K562 (cell line): ENCODE measurements at regions not wholly inside any gene's neighbourhood (a gene's known extent, or its start where the extent isn't known, plus 50 kb on each side); places are given as distances from the start of the nearest gene placed in this dataset.
A peak's percentile ranks its signal among the peaks of the same experiment; 100 is the strongest.

Experiments used
- ATAC-seq: fragments of 200-7000 bp; cut with Tn5 transposase; 3 replicates; pipeline ENCODE4 v1.9.1; 2020; ENCODE audit warnings: moderate library complexity
- BruUV-seq: library from RNA; stranded (reverse); fragments of 400-500 nt; replicated peaks from 2 replicates; lab custom pipeline; 2021; lab: Mats Ljungman, UMichigan
- CTCF ChIA-PET: fragments of 300-600 bp; formaldehyde crosslinking; extraction: SDS; loops from one replicate; lab custom pipeline; 2021; ENCODE audit warnings: low intra/inter-chr PET ratio; lab: Yijun Ruan, JAX
- POLR2A ChIA-PET: fragments of 300-600, 350-650 bp; sonication (Branson Sonifier 250); formaldehyde crosslinking; extraction: SDS; loops from one replicate; lab custom pipeline; 2021; ENCODE audit warnings: antibody characterized with exemption, inconsistent platforms; lab: Yijun Ruan, JAX
- DNase-seq, 4 experiments: peaks; one replicate each; pipeline versions ENCODE4 v3.0.0 to v3.0.0-alpha.2; 2011 to 2018; ENCODE audit warnings: low spot score in 3 of 4, mixed read lengths in 3 of 4; ENCODE audit errors: extremely low read depth in 1 of 4
- FAIRE-seq: peaks from 2 replicates; lab custom pipeline; 2011; peaks lifted over from hg19 to GRCh38; lab: Jason Lieb, UNC
- H2AFZ ChIP-seq: 2 replicates; pipeline ENCODE4 v1.6.0; 2011; ENCODE audit warnings: low read depth, low read length, control low read depth, inconsistent platforms
- H3K27ac ChIP-seq: fragments of 200-600 bp; 3 replicates; pipeline ENCODE4 v1.8.0; 2011; ENCODE audit warnings: low read depth, mild to moderate bottlenecking, control low read depth, inconsistent platforms, low read length, moderate library complexity, mixed read lengths; ENCODE audit errors: extremely low read depth
- H3K27me3 ChIP-seq, 2 experiments: fragments of 300-600 bp in 1 of 2; 2 replicates in 1 of 2; 3 replicates in 1 of 2; pipeline versions ENCODE4 v1.6.0 to v1.8.0; 2011; ENCODE audit warnings: inconsistent platforms in 2 of 2, low read length in 2 of 2, mild to moderate bottlenecking in 1 of 2, mixed read lengths in 1 of 2, moderate library complexity in 1 of 2; ENCODE audit not compliant: control insufficient read depth in 2 of 2, insufficient read depth in 2 of 2
- H3K36me3 ChIP-seq: fragments of 300-600 bp; 3 replicates; pipeline ENCODE4 v1.8.0; 2011; ENCODE audit warnings: mild to moderate bottlenecking, low read length, inconsistent platforms; ENCODE audit not compliant: control insufficient read depth, insufficient read depth
- H3K4me1 ChIP-seq, 2 experiments: fragments of 200-600 bp in 1 of 2; replicated peaks in 1 of 2; 2 replicates in 1 of 2; 3 replicates in 1 of 2; pipeline versions ENCODE4 v1.5.1 to v1.8.0; 2011; ENCODE audit warnings: inconsistent platforms in 2 of 2, low read length in 2 of 2, mild to moderate bottlenecking in 1 of 2, mixed read lengths in 1 of 2, moderate library complexity in 1 of 2; ENCODE audit not compliant: control insufficient read depth in 2 of 2, insufficient read depth in 2 of 2
- H3K4me2 ChIP-seq: 2 replicates; pipeline ENCODE4 v1.6.1; 2011; ENCODE audit warnings: low read length, control low read depth, inconsistent platforms, mixed read lengths; ENCODE audit not compliant: insufficient read depth
- H3K4me3 ChIP-seq: fragments of 200-600 bp; sonication (generic), shearing (Covaris generic); 2 replicates; pipeline ENCODE4 v1.5.1; 2016; ENCODE audit warnings: control low read depth, inconsistent platforms
- H3K79me2 ChIP-seq: fragments of 200-600 bp; 3 replicates; pipeline ENCODE4 v1.8.0; 2011; ENCODE audit warnings: low read length, inconsistent platforms; ENCODE audit not compliant: control insufficient read depth, insufficient read depth
- H3K9ac ChIP-seq, 2 experiments: 2 replicates each; pipeline versions ENCODE4 v1.6.0 to v1.6.1; 2011; ENCODE audit warnings: low read depth in 2 of 2, low read length in 2 of 2, control low read depth in 1 of 2, inconsistent platforms in 1 of 2, mild to moderate bottlenecking in 1 of 2, mixed read lengths in 1 of 2; ENCODE audit not compliant: insufficient read depth in 1 of 2
- H3K9me1 ChIP-seq: one replicate; pipeline ENCODE4 v1.6.0; 2011; ENCODE audit warnings: inconsistent platforms, mild to moderate bottlenecking, low read length, moderate library complexity; ENCODE audit not compliant: control insufficient read depth, insufficient read depth
- H3K9me3 ChIP-seq: replicated peaks from 2 replicates; pipeline ENCODE4 v1.5.1; 2011; ENCODE audit warnings: low read depth, low read length, inconsistent platforms; ENCODE audit not compliant: control insufficient read depth, insufficient read depth
- H4K20me1 ChIP-seq: replicated peaks from 2 replicates; pipeline ENCODE4 v1.6.1; 2011; ENCODE audit warnings: low read length, inconsistent platforms, mixed read lengths; ENCODE audit not compliant: control insufficient read depth, insufficient read depth
- CTCFL ChIP-seq: IDR thresholded peaks from 2 replicates; pipeline ENCODE4 v1.6.1; 2011; ENCODE audit warnings: borderline replicate concordance, low read depth, mild to moderate bottlenecking, moderate library complexity, low read length; ENCODE audit not compliant: insufficient read depth, poor library complexity, severe bottlenecking
- ETS2 ChIP-seq: IDR thresholded peaks from 2 replicates; pipeline ENCODE4 v1.6.1; 2016; ENCODE audit warnings: borderline replicate concordance, missing genetic modification characterization, mild to moderate bottlenecking, moderate library complexity, missing compliant biosample characterization; ENCODE audit not compliant: poor library complexity, severe bottlenecking
- GTF2B ChIP-seq: IDR thresholded peaks from 2 replicates; pipeline ENCODE4 v1.6.1; 2011; ENCODE audit not compliant: insufficient read length; ENCODE audit errors: extremely low read depth
- POLR2B ChIP-seq: fragments of 450-650 bp; IDR thresholded peaks from 2 replicates; pipeline ENCODE4 v1.6.1; 2018; ENCODE audit warnings: low read depth; ENCODE audit not compliant: partially characterized antibody
- RAD51 ChIP-seq: fragments of 450-650 bp; IDR thresholded peaks from 2 replicates; pipeline ENCODE4 v1.7.1; 2016; ENCODE audit warnings: low read depth, mild to moderate bottlenecking, borderline replicate concordance
- SMAD3 ChIP-seq: fragments of 450-650 bp; formaldehyde crosslinking; conservative IDR thresholded peaks from 2 replicates; pipeline ENCODE4 v1.4.0; 2020; ENCODE audit warnings: mild to moderate bottlenecking
- SRSF1 ChIP-seq: fragments of 200-400 bp; formaldehyde crosslinking; IDR thresholded peaks from 2 replicates; pipeline ENCODE4 v1.6.1; 2017; ENCODE audit warnings: mild to moderate bottlenecking, low read depth, low read length, moderate library complexity
- TCF7L2 ChIP-seq: fragments of 150-350 bp; IDR thresholded peaks from 2 replicates; pipeline ENCODE4 v1.6.1; 2016; ENCODE audit warnings: low read depth, mild to moderate bottlenecking, low read length, moderate library complexity
- THRB ChIP-seq: fragments of 450-650 bp; formaldehyde crosslinking; conservative IDR thresholded peaks from 2 replicates; pipeline ENCODE4 v1.4.0; 2022; ENCODE audit warnings: mild to moderate bottlenecking, missing genetic modification characterization
- ZC3H8 ChIP-seq: fragments of 450-650 bp; IDR thresholded peaks from 2 replicates; pipeline ENCODE4 v1.6.1; 2017
- ZKSCAN1 ChIP-seq: fragments of 150-350 bp; IDR thresholded peaks from 2 replicates; pipeline ENCODE4 v1.6.1; 2016; ENCODE audit warnings: low read depth, low read length
- ZNF121 ChIP-seq: sonication (generic); formaldehyde crosslinking; conservative IDR thresholded peaks from 2 replicates; pipeline ENCODE4 v1.8.0; 2022; ENCODE audit warnings: missing genetic modification reagents
- ZNF263 ChIP-seq: sonication (generic); formaldehyde crosslinking; IDR thresholded peaks from 2 replicates; pipeline ENCODE4 v1.8.0; 2022; ENCODE audit warnings: mild to moderate bottlenecking, missing genetic modification reagents, borderline replicate concordance
- ZZZ3 ChIP-seq: fragments of 450-650 bp; IDR thresholded peaks from 2 replicates; pipeline ENCODE4 v1.6.1; 2016; ENCODE audit warnings: antibody characterized with exemption, mild to moderate bottlenecking, moderate library complexity
- WGBS: fragments of 100-300 bp; shearing (Covaris generic); methylation state at CpG from one replicate; pipeline ENCODE4 v1.1.6; 2016; ENCODE audit warnings: low coverage, mixed read lengths; ENCODE audit not compliant: insufficient coverage; ENCODE audit errors: missing lambda C conversion rate; 5-methylcytosine and 5-hydroxymethylcytosine counted together
- in situ Hi-C: fragments of 300-500 bp; cut with MboI; formaldehyde crosslinking; loops from 4 replicates; pipeline ENCODE4 v1.15.0; 2018; ENCODE audit warnings: inconsistent platforms, mixed read lengths
- intact Hi-C: fragments of 100-400 bp; cut with micrococcal nuclease; formaldehyde crosslinking; loops from 2 replicates; pipeline ENCODE4 v1.14.2; 2022

GRCh38 chr2:126579868-126580267 lies 76.1 kb upstream of the GYPC start (continued):
- no peak for TF ChIP-seq THRB (CRISPR knock-in tag)
- no peak for TF ChIP-seq ZC3H8
- no peak for TF ChIP-seq ZKSCAN1
- TF ChIP-seq SRSF1 = no peak
- TF ChIP-seq ZNF263 = no peak
- TF ChIP-seq ZNF121 (CRISPR knock-in tag) = no peak
- peak; percentile 37; the same call in 1 of the 2 replicates for TF ChIP-seq RAD51

- peaks cover 5 to 15% of the 10 kb centered on the region in 2 experiments; a peak in 4 of 5 replicates for H3K27me3 ChIP-seq
- H3K4me2 ChIP-seq = no peak overlapping the region
- BruUV-seq = no TSS peak
- ATAC-seq = no peak
- ChIA-PET POLR2A (no interaction called here), CTCF (no interaction called here)
- 18% methylated on average over 8 of the region's 8 CpGs for WGBS
- FAIRE-seq = no peak
- H3K79me2 ChIP-seq = no peaks in the 10 kb centered on the region
- no peaks in the 10 kb centered on the region for H3K4me1 ChIP-seq
- H4K20me1 ChIP-seq = no peaks in the 10 kb centered on the region
- no peak overlapping the region for H3K4me3 ChIP-seq
- in situ Hi-C loops = no loop called here
- intact Hi-C loops = no loop called here
- H3K36me3 ChIP-seq = no peaks in the 10 kb centered on the region
- TF ChIP-seq CTCFL (no peak), TCF7L2 (no peak), POLR2B (no peak), ETS2 (tag) (no peak), GTF2B (no peak), SMAD3 (CRISPR knock-in tag) (no peak), ZZZ3 (no peak)
- TF ChIP-seq, all 486 proteins: peak for 0
- H3K9me3 ChIP-seq = no peaks in the 10 kb centered on the region
- H2AFZ ChIP-seq = no peak overlapping the region
- no peaks in the 10 kb centered on the region for H3K9me1 ChIP-seq
- no peak for DNase-seq
- H3K9ac ChIP-seq = no peak overlapping the region
- H3K27ac ChIP-seq = no peak overlapping the region
Measured at GRCh38 chr2:126586317-126586716, 69.6 kb upstream of the GYPC start.
